ENCODE measurements at regions not wholly inside any gene's neighbourhood (a gene's known extent, or its start where the extent isn't known, plus 50 kb on each side); places are given as distances from the start of the nearest gene placed in this dataset.
"Not testable (repeated sequence)": the region's sequence is repeated elsewhere in the genome, so short reads cannot be mapped to it uniquely, and the experiment has no call there.

- no peak for DNase-seq (ENCODE audit: low read depth in 2 of 2)
Observed at GRCh38 chr7:42685911-42686310, 226.0 kb downstream of the C7orf25 start.

- DNase-seq (ENCODE audit: low read depth in 2 of 2) = peak; percentile 98
Observed at GRCh38 chr7:42677751-42678699, 233.8 kb downstream of the C7orf25 start.

- no peak for DNase-seq (ENCODE audit: low read depth in 2 of 2)
Observed at GRCh38 chr7:42674541-42674940, 237.3 kb downstream of the C7orf25 start.

GRCh38 chr7:42673951-42674350, 237.9 kb downstream of the C7orf25 start:
- DNase-seq (ENCODE audit: low read depth in 2 of 2) = no peak

GRCh38 chr7:42672339-42672999, 239.4 kb downstream of the C7orf25 start:
- DNase-seq (ENCODE audit: low read depth in 2 of 2) = no peak

- peak; percentile 64 to 75 for DNase-seq (ENCODE audit: low read depth in 2 of 2)
Observed at GRCh38 chr7:42671627-42672026, 240.2 kb downstream of the C7orf25 start.

GRCh38 chr7:42666994-42667393, 244.9 kb downstream of the C7orf25 start:
- DNase-seq (ENCODE audit: low read depth in 2 of 2) = no peak

- DNase-seq (ENCODE audit: low read depth in 2 of 2) = no peak
Observed at GRCh38 chr7:42662862-42663261, 249.0 kb downstream of the C7orf25 start.

- no peak for DNase-seq (ENCODE audit: low read depth in 2 of 2)
Observed at GRCh38 chr7:42661312-42661711, 250.6 kb downstream of the C7orf25 start.

GRCh38 chr7:42650701-42651100, 261.2 kb downstream of the C7orf25 start:
- no peak for DNase-seq (ENCODE audit: low read depth in 2 of 2)

GRCh38 chr7:42650171-42650570, 261.7 kb downstream of the C7orf25 start:
- DNase-seq (ENCODE audit: low read depth in 2 of 2) = no peak

GRCh38 chr7:42645906-42646305, 266.0 kb downstream of the C7orf25 start:
- no peak for DNase-seq (ENCODE audit: low read depth in 2 of 2)

- DNase-seq (ENCODE audit: low read depth in 2 of 2) = no peak
Observed at GRCh38 chr7:42642699-42643098, 269.2 kb downstream of the C7orf25 start.

GRCh38 chr7:42639930-42640329, 271.9 kb downstream of the C7orf25 start:
- no peak for DNase-seq (ENCODE audit: low read depth in 2 of 2)

GRCh38 chr7:42636380-42636779, 275.5 kb downstream of the C7orf25 start:
- DNase-seq (ENCODE audit: low read depth in 2 of 2) = not testable (repeated sequence)

- DNase-seq (ENCODE audit: low read depth in 2 of 2) = peak; percentile 24 to 29
Observed at GRCh38 chr7:42628054-42628453, 283.8 kb downstream of the C7orf25 start.

- no peak for DNase-seq (ENCODE audit: low read depth in 2 of 2)
Observed at GRCh38 chr7:42627626-42628025, 284.2 kb downstream of the C7orf25 start.

- no peak for DNase-seq (ENCODE audit: low read depth in 2 of 2)
Observed at GRCh38 chr7:42627101-42627500, 284.8 kb downstream of the C7orf25 start.

- DNase-seq (ENCODE audit: low read depth in 2 of 2) = no peak
Observed at GRCh38 chr7:42625421-42625820, 286.4 kb downstream of the C7orf25 start.

GRCh38 chr7:42624471-42624870, 287.4 kb downstream of the C7orf25 start:
- peak in 1 of 2 experiments; percentile 16 for DNase-seq (ENCODE audit: low read depth in 2 of 2)

GRCh38 chr7:42621543-42622219, 290.2 kb downstream of the C7orf25 start:
- no peak for DNase-seq (ENCODE audit: low read depth in 2 of 2)

- DNase-seq (ENCODE audit: low read depth in 2 of 2) = no peak
Observed at GRCh38 chr7:42618651-42619360, 293.1 kb downstream of the C7orf25 start.

All from fibroblast of skin of left quadriceps (primary cell).